Stimulated activated CD4-positive, alpha-beta T cell treated with anti-CD3 and anti-CD28 coated beads, Interleukin-2, amount 100 ng/mL, for 24 hours (primary cell): ENCODE measurements at regions not wholly inside any gene's neighbourhood (a gene's known extent, or its start where the extent isn't known, plus 50 kb on each side); places are given as distances from the start of the nearest gene placed in this dataset.

ENCODE experiments used
- DNase-seq, 2 donors: peaks; one replicate each; pipeline ENCODE4 v3.0.0-alpha.2; 2020

GRCh38 chr3:117322866-117323265, 613.3 kb downstream of the TUSC7 start:
- DNase-seq: no peak

GRCh38 chr3:117346901-117347300, 637.3 kb downstream of the TUSC7 start:
- DNase-seq: no peak

GRCh38 chr3:117348884-117349283, 639.3 kb downstream of the TUSC7 start:
- DNase-seq: no peak

- no peak for DNase-seq
Measured at GRCh38 chr3:117349566-117349965, 640.0 kb downstream of the TUSC7 start.

- DNase-seq: no peak
Measured at GRCh38 chr3:117350371-117350770, 640.8 kb downstream of the TUSC7 start.

GRCh38 chr3:117355566-117355965, 646.0 kb downstream of the TUSC7 start:
- DNase-seq: no peak

GRCh38 chr3:117356091-117356705, 646.6 kb downstream of the TUSC7 start:
- DNase-seq: no peak

GRCh38 chr3:117358717-117359314, 649.2 kb downstream of the TUSC7 start:
- no peak for DNase-seq

GRCh38 chr3:117366574-117366973, 657.0 kb downstream of the TUSC7 start:
- DNase-seq: no peak

- DNase-seq: no peak
Measured at GRCh38 chr3:117367861-117368260, 658.3 kb downstream of the TUSC7 start.

- no peak for DNase-seq
Measured at GRCh38 chr3:117380631-117381030, 671.1 kb downstream of the TUSC7 start.

- no peak for DNase-seq
Measured at GRCh38 chr3:117393119-117393518, 683.5 kb downstream of the TUSC7 start.

GRCh38 chr3:117398141-117398899, 688.7 kb downstream of the TUSC7 start:
- DNase-seq: no peak

- DNase-seq: no peak
Measured at GRCh38 chr3:117399311-117400078, 689.9 kb downstream of the TUSC7 start.

- no peak for DNase-seq
Measured at GRCh38 chr3:117400303-117400702, 690.7 kb downstream of the TUSC7 start.

- DNase-seq: no peak
Measured at GRCh38 chr3:117404141-117404540, 694.6 kb downstream of the TUSC7 start.

- no peak for DNase-seq
Measured at GRCh38 chr3:117404730-117405129, 695.2 kb downstream of the TUSC7 start.

GRCh38 chr3:117405359-117405758, 695.8 kb downstream of the TUSC7 start:
- no peak for DNase-seq

- DNase-seq: no peak
Measured at GRCh38 chr3:117407317-117407716, 697.7 kb downstream of the TUSC7 start.

- DNase-seq: no peak
Measured at GRCh38 chr3:117408811-117409210, 699.2 kb downstream of the TUSC7 start.

GRCh38 chr3:117409256-117409655, 699.7 kb downstream of the TUSC7 start:
- no peak for DNase-seq

- DNase-seq: no peak
Measured at GRCh38 chr3:117409701-117410459, 700.3 kb downstream of the TUSC7 start.

- DNase-seq: no peak
Measured at GRCh38 chr3:117411971-117412370, 702.4 kb downstream of the TUSC7 start.
